AML-193 (cell line): ENCODE measurements at regions not wholly inside any gene's neighbourhood (a gene's known extent, or its start where the extent isn't known, plus 50 kb on each side); places are given as distances from the start of the nearest gene placed in this dataset.

ENCODE experiments used
- DNase-seq, 2 experiments: peaks; one replicate each; lab custom pipeline; 2025; lab: John Stamatoyannopoulos, UW

DNA sequence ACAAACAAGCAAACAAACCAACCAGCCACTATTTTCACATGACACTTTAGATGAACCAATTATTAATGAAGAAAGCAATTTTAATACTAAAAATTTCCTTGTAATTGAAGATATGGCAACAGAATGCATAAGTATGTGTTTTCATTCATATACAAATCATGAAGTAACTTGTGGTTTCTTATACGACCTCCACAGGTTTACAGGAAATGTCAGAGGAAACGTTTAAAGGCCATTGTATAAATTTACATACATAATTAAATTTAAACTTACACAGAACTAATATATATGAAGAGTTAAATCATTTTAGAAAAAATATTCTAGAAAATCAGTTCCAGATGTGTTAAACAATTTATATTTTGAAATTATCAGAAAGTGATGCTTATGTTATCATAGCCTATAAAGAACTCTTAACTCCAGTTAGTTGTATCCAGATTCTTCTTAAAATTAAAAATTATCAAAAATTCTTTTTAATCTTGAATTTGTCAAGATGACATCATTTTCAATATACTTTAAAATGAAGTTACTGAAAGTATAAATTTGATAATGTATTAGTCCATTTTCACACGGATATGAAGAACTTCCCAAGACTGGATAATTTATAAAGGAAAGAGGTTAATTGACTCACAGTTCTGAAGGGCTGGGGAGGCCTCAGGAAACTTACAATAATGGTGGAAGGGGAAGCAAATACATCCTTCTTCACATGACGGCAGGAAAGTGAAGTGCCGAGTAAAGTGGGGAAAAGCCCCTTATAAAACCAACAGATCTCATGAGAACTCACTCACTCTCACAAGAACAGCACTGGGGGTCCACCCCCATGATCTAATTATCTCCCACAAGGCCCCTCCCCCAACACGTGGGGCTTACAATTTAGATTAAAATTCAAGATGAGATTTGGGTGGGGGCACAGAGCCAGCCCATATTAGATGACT is 192.0 kb downstream of the PIK3R1 start:
- no peak for DNase-seq

DNA sequence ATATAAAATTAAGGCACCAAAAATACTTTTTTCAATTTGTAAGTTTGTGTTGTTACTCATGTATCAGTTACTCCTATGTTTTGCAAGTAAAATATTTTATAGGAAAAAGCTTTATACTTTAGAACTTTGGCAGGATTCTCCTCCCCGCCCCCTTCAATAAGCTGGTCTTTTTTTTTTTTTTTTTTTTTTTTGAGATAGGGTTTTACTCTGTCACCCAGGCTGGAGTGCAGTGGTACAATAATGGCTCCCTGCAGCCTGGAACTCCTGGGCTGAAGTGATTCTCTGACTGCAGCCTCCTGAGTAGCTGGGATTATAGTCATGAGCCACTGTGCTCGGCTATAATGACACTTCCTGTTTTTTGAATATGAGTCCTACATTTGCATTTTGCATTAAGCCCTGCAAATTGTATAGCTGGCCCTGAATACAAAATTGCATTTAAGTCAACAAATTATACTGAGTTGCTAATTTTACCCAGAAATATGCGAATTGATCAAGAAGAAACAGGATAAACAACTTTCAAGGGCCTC is 192.9 kb downstream of the PIK3R1 start:
- DNase-seq, result peak in 1 of 2 experiments; percentile 4

DNA sequence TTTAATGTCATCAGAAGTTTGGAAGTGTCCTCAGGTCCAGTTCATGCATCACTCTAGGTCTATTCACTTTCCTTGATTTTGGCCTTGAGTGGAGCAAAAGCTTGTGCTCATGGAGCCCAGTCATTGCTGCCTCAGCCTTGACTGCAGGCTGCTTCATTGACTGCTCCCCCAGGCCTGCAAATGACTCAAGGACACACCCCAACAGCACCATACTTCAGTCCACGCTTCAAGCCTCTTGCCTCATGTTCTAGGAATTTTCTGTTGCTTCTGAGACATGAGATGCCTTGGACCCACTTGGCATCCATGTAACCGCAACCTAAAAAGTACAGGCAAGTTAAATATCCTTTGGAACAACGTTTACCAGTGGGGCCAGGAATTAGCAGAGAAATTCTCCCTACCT is 193.7 kb downstream of the PIK3R1 start:
- DNase-seq, result no peak

DNA sequence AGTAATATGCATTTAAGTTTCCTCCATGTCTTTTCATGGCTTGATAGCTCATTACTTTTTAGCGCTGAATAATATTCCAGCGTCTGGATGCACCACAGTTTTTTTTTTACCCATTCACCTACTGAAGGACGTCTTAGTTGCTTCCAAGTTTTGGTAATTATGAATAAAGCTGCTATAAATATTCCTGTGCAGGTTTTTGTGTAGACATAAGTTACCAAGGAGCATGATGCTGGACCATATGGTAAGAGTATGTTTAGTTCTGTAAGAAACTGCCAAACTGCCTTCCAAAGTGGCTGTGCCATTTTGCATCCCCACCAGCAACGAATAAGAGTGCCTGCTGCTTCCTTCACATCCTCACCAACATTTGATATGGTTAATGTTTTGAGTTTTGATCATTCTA is 195.6 kb downstream of the PIK3R1 start:
- no peak for DNase-seq

DNA sequence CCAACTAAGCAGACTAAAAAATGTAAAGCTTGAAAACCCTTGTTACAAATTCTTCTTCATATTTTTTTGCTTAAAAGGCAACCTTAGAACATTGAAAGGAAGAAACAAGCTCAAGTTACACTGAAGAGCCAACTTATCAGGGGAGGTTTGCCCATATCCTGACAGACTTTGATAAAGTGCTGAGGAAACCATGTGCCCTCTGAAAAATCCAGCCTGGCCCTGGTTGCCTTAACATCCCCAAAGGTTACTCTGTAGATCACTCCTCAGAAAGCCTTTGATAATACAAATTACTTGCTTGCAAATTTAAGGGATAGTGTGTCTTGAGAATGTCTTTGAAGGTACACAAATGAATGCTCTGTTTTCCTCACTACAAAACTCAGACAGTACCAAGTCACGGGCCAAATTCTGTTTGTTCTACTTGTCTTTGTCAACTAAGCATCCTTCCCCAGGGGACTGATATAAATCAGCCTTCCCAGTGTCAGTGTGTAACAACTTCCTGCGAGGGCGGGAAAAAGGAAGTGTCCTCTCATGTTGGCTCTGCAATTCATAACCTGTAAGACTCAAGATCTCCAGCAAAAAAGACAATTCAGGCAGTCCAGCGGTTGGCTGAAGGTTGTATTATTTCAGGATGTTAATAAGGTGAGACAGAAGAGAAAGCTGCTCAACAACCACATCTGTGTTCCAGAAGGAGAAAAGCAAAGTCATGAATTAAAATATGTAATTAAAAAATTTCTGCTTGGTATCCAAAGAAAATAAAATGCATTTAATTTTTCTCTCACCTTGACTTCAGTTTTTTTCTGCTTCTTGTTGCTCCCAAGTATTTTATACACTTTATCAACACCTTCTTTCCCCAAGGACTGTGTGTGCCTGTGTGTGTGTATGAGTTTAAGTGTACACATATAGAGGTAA is 199.9 kb downstream of the PIK3R1 start:
- peak; percentile 37 to 43 for DNase-seq

DNA sequence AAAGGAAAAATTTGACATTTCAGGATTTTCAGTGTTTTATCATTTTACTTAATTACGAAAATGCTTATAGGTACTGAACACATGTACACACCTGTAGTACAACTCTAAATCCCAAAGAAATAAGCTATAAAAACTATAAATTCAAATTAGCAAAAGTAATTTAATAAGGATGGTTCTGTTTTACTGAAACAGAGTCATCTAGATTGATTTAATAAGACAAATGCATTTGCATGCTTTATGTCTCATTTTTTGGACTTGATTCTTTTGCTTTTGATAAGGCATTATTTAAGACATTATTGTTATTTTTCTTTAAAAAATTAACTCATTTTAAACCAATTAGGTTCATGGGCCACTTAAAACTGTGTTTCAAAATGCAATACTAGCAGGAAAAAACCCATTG is 201.2 kb downstream of the PIK3R1 start:
- DNase-seq, result no peak

DNA sequence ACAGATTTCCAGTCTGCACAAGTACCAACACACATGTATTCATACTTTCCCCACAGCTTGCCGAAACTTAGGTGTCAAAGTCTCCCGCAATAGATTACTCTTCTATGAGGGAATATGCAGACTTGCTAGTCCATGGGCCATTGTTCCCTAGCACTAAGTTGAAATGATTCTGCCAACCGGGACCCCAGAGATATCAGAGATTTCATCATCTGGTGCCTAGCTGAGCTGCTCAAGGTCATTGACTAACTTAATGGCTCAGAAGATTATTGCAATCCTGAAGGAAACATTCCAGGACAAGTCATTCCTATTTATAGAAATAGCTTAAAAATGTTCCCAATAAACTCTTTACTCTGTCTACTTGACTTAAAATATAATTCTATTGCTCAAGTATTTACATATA is 202.6 kb downstream of the PIK3R1 start:
- no peak for DNase-seq

DNA sequence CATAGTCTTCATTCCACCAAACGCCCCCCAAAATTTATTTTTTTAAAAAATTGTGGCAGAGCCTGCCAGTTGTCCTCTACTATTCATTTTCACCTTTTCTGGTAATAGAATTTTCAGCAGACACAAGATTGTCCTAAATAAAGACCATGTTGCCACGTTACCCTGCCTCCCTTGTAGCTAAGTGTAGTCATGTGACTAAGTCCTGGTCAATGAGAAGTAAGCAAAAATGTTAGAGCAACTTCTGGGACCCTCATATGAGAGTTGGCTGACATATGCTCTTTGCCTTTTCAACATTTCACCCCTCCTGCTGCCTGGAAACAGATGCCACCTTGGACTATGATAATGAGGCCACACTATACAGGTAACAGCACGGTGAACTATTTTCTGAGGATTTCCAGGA is 203.1 kb downstream of the PIK3R1 start:
- no peak for DNase-seq

DNA sequence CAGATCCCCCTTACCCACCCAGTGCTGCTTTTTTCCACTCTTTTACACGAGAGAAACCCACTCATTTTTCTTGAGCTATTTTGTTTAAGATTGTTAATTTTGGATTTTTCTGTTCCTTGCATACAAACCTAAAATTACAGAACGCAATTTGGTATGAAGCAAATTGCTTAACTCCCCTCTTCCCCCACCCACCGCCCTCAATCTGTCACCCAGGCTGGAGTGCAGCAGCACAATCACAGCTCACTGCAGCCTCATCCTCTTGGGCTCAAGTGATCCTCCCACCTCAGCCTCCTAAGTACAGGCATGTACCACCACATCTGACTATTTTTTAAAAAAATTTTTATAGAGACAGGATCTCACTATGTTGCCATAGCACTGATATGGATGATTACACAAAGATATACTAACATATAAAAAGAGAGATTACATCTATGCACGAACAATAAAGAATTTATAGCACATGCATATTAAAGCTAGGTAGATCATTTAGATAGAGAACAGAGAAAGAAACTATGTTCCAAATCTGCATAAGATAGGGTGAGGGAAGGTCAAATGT is 203.6 kb downstream of the PIK3R1 start:
- DNase-seq, result no peak

DNA sequence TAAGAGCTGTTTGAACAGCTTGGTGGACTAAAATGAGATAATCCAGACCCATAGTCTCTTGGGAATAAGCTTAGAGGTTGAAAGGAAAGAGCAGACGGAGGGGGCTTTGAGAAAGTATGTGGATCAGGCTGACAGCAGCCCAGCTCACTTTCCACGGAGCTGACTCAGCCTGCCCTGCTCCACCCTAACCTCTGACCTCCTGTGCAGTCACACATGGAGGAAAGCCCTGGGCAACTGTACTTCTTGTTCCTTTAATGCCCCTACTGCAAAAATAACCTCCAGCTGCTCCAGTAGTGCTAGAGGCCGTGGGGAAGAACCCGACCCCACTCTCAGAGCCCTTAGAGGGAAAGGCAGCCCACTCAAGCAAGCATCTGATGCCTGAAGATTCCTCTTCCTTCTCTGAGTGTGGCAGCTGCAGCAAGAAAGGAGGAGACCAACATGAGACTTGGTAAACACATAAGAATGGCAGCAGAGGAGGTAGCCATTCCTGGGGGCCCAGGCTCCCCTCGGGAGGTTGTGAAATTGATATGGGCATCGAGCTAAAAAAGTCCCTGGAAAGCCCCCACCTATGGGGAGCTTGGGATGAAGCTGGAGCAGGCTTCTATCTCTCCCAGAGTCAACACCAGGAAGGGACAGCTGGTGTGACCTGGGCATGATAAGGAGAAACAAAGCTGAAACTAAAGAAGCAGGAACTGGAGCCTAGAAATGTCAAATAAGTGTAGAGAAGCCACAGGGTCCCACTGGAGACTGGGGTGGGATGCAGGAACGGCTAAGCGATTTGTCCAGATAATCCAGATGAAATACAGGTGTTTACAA is 204.3 kb downstream of the PIK3R1 start:
- no peak for DNase-seq

DNA sequence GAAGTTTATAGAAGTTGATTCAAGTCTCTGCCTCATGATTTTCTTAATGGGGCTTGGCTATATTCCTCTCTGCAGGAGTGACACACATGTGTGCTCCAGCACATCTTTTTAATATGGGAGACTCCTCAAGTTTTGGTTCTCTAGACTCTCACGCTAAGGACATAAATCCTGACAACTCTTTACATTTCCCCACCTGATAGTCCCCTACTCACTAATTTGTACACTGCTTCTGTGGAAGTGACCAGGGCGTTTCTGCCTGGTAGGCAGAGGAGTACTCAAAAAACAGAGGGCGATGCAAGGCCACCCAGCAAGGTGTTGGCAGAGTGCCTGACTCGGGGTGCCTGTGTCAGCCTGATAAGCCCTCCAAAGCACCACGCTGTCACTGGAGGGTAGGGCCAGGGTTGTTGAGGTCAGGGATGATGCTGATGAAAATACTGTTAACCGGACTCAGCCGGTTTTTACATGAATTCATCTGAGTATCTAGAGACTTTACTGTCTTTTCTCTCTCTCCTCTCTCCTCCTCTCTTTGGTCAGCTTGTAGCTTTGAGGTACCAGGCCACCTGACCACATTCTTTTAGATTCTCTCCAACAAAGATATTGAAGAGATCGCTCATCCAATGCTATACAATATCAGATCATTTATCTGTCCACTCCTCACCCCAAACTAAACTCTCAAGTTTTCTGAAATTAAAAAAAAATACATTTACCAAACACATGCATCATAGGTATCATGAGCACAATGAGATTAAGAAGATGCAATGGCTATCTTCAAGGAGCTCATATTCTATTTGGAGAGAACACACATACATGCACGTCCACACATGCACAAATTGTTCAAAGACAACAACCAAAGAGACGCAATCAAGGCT is 205.2 kb downstream of the PIK3R1 start:
- no peak for DNase-seq

DNA sequence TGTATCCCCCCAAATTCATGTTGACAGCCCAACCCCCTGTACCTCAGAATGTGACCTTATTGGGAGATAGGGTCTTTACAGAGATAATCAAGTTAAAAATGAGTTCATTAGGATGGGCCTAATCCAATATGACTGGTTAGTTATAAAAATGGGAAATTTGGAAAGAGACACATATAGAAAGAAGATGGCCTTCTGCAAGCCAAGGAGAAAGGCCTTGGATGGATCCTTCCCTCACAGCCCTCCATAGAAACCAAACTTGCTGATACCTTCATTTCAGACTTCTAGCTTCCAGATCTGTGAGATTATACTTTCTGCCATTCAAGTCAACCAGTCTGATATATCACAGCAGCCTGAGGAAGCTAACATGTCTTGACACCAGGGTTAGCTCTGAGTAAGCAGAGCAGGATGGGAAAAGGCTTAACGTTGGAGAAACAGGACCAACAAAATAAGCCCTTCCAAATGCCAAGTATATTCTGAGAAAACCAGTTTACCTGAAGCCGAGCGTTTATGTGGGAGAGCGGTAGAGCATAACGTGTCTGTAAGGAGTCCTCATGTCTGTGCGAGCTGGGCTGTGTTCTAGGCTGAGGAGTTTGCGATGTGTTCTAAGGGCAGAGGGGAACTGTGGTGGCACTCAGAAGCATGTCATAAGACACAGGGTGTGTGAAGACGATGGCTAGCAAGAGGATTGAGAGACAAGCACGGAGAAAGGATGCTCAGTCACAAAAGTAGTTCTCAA is 206.1 kb downstream of the PIK3R1 start:
- DNase-seq, result no peak

DNA sequence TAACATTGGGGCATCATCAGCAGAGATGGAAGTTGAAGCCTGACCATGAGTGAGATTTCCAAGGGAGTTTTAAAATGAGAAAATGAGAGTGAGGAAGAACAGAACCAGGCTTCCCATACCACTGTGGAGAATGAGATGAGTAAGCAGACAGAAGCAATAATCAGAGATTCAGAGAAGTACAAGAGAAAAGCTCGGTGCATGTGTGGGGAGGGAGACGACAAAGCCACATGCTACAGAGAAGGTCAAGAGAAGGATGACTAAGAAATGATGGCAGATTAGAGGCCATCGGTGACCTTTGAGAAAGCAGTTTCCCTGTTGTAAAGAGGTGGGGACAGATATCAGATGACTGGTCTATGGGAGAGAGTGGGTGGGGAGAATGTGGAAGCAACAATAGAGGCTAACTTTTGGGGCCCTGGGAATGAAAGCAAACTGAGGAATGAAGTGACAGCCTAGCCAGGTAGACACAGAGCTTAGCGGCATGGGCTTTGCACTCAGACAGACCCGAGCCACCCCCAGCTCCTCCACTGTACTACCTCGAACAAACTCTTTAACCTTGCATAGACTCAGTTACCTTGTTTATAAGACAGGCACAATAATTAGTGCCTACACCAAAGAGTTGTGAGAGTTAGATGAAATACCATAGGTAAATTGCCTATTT is 207.7 kb downstream of the PIK3R1 start:
- DNase-seq, result no peak

DNA sequence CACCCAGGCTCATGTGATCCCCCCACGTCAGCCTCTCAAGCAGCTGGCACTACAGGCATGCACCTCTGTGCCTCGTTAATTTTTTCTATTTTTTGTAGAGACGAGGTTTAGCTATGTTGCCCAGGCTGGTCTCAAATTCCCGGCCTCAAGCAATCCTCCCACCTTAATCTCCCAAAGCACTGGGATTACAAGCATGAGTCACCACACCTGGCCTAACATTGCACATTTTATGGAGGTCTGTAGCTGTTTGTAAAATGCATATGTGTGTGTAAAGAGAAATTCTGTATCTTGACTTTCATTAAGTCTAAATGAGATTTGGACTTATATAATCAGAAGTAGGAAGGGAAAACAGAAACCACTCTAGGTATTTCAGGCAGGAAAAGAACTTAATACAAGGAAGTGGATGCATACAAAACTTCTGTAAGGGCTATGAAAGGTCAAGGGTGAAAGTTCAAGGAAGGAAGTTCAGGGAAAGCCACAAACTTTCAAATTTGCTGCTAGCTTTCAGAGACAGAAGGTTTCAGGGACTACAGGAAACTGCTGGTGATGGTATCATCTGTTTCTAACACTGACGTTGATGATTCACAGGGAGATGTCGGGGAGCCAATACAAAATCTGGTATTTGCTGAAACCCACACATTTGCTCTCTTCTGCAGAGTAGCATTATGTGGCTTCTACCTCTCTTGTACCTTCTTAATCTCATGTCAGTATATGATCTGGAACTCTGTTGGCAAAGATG is 209.4 kb downstream of the PIK3R1 start:
- peak; percentile 72 to 77 for DNase-seq

DNA sequence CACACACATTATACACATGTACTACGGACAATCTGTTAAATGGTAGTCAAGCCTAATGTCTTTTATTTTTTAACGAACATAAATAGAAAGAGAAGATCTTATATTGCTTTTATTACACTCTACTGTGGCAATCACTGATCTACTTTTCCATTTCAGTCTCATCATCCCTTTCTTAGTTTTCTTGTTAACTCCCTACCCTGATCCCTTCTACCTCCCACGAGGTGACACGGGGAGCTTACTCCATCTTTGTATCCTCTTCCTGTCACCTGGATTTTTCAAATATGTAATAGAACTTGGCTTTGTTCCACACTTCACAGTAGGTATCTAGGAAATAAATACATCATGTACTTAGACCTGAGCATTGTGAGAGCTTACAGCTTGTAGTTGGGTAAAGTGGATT is 211.0 kb downstream of the PIK3R1 start:
- DNase-seq, result no peak

DNA sequence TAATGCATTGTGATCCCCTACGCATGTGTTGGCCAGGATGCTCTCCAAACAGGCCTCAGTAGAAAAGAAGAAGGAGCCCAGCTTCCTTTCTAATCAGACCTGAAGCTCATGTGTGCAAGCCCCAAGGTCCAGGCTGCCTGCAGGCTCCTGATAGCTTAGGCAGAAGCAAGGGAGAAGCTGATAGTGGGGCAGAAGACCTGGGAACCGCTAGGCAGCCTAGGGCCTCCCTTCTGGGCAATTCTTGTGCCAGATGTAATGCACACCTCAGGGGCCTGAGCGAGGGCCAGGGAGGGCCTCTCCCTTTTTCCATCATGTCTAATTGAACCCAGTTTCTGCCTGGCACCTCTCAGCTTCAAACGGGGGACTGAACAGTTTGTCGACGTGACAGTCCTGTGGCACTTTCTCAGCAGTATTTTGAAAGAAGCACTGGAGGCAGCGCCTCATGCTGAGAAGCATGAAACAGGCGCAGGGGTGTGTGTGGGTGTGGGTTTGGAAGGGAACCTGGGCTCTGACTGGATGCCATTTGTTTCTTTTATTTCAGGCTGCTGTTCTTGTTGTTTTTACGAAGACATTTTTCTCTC is 212.8 kb downstream of the PIK3R1 start:
- DNase-seq, result no peak

DNA sequence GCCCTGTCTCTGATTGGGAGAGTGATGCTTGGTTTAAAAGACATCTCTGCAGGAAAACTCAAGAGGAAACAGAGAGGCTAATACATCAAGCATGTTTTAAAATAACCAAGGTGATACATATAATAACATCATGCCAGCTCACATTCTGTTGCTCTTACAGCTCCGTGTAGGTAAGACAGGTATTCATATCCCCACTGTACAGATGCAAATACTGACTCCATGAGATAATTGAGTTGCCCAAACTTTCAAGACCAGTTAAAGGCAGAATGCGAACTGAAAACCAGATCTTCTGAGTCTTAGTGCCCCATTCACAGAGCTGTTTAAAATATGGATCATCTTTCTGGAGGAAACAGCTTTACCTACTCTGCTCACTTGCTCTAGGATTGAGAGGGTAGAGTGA is 214.0 kb downstream of the PIK3R1 start:
- no peak for DNase-seq

DNA sequence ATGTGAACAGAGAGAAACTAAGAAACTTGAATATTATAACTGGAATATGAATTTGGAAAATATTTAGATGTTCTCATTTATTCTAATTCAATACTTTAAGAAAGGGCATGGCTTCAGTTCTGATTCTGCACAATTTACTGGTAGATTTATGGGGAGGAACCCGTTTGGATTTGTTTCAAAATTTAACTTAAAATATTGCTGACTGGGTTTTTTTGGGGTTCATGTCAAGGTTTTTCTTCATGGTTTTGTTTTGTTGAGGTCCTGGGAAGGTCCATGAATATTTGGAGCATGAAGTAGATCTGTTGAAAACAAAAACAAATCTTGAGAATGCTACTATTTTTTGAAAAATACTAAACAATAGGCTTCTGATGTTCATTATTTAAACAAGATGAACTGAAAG is 214.7 kb downstream of the PIK3R1 start:
- no peak for DNase-seq
